ENCODE measurements at regions not wholly inside any gene's neighbourhood (a gene's known extent, or its start where the extent isn't known, plus 50 kb on each side); places are given as distances from the start of the nearest gene placed in this dataset.

- ChIA-PET POLR2A (no interaction called here), CTCF (interaction anchor here (0.6 to 0.9 kb wide), 2 partner anchors 206 to 240 kb away, joined by 3 read pairs; no protein-coding TSS in a partner anchor)
- Histone ChIP-seq H3K27me3 (ENCODE audit: control insufficient read depth, insufficient read depth, low read length) (no peaks in the 10 kb centered on the region), H3K4me3 (ENCODE audit: low read depth, low read length) (no peak overlapping the region), H3K36me3 (ENCODE audit: control insufficient read depth, insufficient read depth, low read length) (no peaks in the 10 kb centered on the region)
- no peak for DNase-seq (ENCODE audit: low read depth)
- TF ChIP-seq, protein P1, sequence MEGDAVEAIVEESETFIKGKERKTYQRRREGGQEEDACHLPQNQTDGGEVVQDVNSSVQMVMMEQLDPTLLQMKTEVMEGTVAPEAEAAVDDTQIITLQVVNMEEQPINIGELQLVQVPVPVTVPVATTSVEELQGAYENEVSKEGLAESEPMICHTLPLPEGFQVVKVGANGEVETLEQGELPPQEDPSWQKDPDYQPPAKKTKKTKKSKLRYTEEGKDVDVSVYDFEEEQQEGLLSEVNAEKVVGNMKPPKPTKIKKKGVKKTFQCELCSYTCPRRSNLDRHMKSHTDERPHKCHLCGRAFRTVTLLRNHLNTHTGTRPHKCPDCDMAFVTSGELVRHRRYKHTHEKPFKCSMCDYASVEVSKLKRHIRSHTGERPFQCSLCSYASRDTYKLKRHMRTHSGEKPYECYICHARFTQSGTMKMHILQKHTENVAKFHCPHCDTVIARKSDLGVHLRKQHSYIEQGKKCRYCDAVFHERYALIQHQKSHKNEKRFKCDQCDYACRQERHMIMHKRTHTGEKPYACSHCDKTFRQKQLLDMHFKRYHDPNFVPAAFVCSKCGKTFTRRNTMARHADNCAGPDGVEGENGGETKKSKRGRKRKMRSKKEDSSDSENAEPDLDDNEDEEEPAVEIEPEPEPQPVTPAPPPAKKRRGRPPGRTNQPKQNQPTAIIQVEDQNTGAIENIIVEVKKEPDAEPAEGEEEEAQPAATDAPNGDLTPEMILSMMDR (IDR thresholded peaks at IDR 0.05; ENCODE audit: insufficient read depth, low read depth, low read length), result no peak
Measured at GRCh38 chr1:29845910-29846309, 609.6 kb downstream of the PTPRU start.

DNA sequence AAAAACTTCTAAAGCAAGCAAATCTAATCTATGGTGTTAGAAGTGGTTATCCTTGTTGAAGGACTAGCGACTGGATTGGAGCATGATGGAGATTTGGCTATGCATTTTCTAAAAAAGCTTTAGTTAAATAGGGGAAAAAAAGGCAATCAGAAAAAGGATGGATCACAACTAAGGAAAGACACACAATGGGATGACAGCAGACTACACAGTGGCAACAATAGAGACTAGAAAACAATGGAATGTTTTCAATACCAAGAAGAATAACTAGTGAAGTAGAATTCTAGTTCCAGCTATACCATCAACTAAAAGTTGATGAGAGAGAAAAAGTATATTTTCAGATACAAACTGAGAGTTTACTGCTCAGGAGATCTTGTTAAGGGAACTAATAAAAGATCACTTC lies 605.8 kb downstream of the PTPRU start:
- ChIA-PET POLR2A (no interaction called here), CTCF (no interaction called here)
- DNase-seq (ENCODE audit: low read depth), result no peak
- H3K27me3 ChIP-seq (ENCODE audit: control insufficient read depth, insufficient read depth, low read length), result no peaks in the 10 kb centered on the region
- no peaks in the 10 kb centered on the region for H3K36me3 ChIP-seq (ENCODE audit: control insufficient read depth, insufficient read depth, low read length)
- no peak overlapping the region for H3K4me3 ChIP-seq (ENCODE audit: low read depth, low read length)
- TF ChIP-seq, protein P1 (IDR thresholded peaks at IDR 0.05; ENCODE audit: insufficient read depth, low read depth, low read length), result no peak

DNA sequence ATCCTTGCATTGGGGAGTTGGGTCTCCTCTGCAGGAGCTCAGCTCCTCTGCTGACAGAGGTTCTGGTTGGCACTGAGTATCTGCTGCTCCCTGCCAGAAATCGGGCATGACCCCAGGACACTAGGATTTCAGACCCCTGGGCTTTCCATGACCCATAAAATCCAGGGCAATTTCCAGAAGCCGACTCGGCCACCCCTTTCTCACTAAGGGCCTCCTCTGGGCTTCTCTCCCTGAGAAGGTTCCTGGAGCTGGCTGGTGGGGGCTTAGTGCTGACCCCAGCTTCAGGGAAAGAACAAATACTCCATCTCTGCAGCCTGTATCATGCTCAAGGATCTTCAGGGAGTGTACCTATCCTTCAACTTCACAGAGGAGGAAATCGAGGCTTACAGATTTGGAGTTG lies 603.4 kb downstream of the PTPRU start:
- ChIA-PET POLR2A (no interaction called here), CTCF (interaction anchor here (0.7 to 0.9 kb wide), 2 partner anchors 10 to 97 kb away, joined by 3 to 4 read pairs; no protein-coding TSS in a partner anchor)

DNA sequence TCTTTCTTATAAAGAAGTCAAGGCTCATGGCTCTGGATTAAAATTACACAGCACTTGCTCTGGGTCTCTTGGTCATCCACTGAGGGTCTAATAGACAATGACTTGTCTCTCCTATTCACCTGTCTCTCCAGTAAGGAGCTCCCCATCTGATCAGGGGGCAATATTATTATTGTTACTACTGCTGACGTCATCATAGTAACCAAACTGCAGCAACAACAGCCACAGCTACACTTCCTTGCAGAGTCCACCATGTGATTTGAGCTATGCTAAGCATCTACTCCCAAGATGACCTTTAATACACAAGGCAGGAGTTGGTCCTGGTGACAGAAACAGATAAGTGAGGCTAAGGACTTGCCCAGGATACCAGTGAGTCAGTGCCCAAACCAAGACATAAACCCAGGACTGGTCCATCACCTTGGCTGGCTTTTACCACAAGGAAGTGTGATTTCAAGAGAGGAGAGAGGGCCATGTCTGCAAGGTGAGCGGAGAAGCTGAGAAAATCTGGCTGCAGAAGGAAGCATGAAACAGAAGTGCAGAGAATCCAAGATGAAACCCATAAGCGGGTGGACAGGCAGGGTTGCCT lies 602.5 kb downstream of the PTPRU start:
- ChIA-PET CTCF (interaction anchor here (0.6 to 2.2 kb wide), 6 partner anchors 9 to 273 kb away, joined by 3 to 5 read pairs (median 3); no protein-coding TSS in a partner anchor), POLR2A (no interaction called here)
- H3K27me3 ChIP-seq (ENCODE audit: control insufficient read depth, insufficient read depth, low read length), result no peaks in the 10 kb centered on the region
- TF ChIP-seq, protein P1 (IDR thresholded peaks at IDR 0.05; ENCODE audit: insufficient read depth, low read depth, low read length), result no peak
- H3K36me3 ChIP-seq (ENCODE audit: control insufficient read depth, insufficient read depth, low read length), result no peaks in the 10 kb centered on the region
- DNase-seq (ENCODE audit: low read depth), result no peak
- H3K4me3 ChIP-seq (ENCODE audit: low read depth, low read length), result no peak overlapping the region

More for the DNA sequence above, 603.4 kb downstream of the PTPRU start:
- Histone ChIP-seq H3K36me3 (ENCODE audit: control insufficient read depth, insufficient read depth, low read length) (no peaks in the 10 kb centered on the region), H3K4me3 (ENCODE audit: low read depth, low read length) (no peak overlapping the region), H3K27me3 (ENCODE audit: control insufficient read depth, insufficient read depth, low read length) (no peaks in the 10 kb centered on the region)
- no peak for DNase-seq (ENCODE audit: low read depth)
- TF ChIP-seq, protein P1 (IDR thresholded peaks at IDR 0.05; ENCODE audit: insufficient read depth, low read depth, low read length), result no peak

DNA sequence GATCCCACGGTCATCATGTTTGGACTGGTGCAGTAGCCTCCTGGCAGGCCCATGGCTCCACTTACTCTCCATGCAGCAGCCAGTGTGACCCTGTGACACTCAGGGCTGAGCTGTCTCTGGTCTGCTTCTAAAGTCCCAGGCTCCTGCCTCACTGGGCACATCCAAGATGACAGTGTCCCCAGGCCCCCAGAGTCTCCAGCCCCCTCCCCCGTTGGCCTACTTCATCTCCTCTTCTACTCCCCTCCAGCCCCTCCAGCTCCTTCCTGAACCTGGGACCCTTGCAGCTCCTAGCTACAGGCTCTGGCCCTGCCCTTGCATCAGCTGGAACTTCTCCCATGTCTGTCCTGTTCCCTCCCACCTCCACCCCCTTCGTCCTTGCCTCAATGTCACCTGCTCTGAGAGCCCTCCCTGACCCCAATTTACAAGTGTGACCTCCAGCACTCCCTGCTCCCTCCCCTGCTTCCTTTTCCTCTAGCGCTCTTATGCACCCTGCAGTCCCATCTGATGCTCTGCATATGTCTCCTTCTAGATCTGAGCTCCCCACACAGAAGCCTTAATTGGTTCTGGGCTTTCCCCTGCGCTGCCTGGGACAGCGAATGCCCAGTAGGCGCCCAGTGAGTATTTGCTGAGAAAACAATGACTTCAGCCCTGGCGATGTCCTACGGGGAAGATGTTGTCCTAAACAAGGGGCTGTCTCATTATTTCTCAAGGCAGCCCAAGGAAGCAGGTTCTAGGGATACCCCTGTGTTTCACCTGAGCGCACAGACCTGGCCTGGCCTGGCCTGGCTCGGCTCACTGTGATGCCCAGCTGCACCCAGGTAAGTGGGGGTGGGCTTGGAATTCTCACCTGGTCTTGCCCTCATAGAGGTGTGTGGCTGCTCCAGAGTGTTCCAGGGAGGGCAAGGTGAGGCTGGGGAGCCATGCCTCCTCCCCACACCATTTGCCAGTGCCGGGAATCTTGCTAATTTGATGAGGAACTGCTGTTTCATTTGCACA lies 600.6 kb downstream of the PTPRU start:
- TF ChIP-seq, protein P1 (IDR thresholded peaks at IDR 0.05; ENCODE audit: insufficient read depth, low read depth, low read length), result no peak
- POLR2A ChIA-PET, result no interaction called here
- Histone ChIP-seq H3K27me3 (ENCODE audit: control insufficient read depth, insufficient read depth, low read length) (no peaks in the 10 kb centered on the region), H3K36me3 (ENCODE audit: control insufficient read depth, insufficient read depth, low read length) (no peaks in the 10 kb centered on the region), H3K4me3 (ENCODE audit: low read depth, low read length) (no peak overlapping the region)
- CTCF ChIA-PET, result interaction anchor here (2.2 kb wide), 1 partner anchor 11 kb away, joined by 5 read pairs; no protein-coding TSS in a partner anchor
- no peak for DNase-seq (ENCODE audit: low read depth)

All from BJ (cell line).